Vagina (tissue), 2 donors: ENCODE measurements at regions not wholly inside any gene's neighbourhood (a gene's known extent, or its start where the extent isn't known, plus 50 kb on each side); places are given as distances from the start of the nearest gene placed in this dataset.

Experiments used
- CTCF ChIP-seq, 3 experiments: fragments of 450-650 bp in 2 of 3; fragments of 200-600 bp in 1 of 3; sonication (generic) in 1 of 3; IDR thresholded peaks; one replicate each; pipeline ENCODE4 v1.5.1; 2017 to 2019; ENCODE audit warnings: antibody characterized with exemption in 3 of 3, mild to moderate bottlenecking in 2 of 3, moderate library complexity in 2 of 3
- POLR2A ChIP-seq, 2 donors: fragments of 450-650 bp; IDR thresholded peaks; one replicate each; pipeline ENCODE4 v1.6.1; 2017; ENCODE audit warnings: antibody characterized with exemption in 2 of 2, mild to moderate bottlenecking in 2 of 2, moderate library complexity in 2 of 2
- POLR2AphosphoS5 ChIP-seq, 2 donors: sonication (generic); formaldehyde crosslinking; IDR thresholded peaks; one replicate each; pipeline ENCODE4 v1.9.0; 2017; ENCODE audit warnings: antibody characterized with exemption in 2 of 2, mild to moderate bottlenecking in 2 of 2, low read depth in 1 of 2; ENCODE audit not compliant: insufficient read depth in 1 of 2

DNA sequence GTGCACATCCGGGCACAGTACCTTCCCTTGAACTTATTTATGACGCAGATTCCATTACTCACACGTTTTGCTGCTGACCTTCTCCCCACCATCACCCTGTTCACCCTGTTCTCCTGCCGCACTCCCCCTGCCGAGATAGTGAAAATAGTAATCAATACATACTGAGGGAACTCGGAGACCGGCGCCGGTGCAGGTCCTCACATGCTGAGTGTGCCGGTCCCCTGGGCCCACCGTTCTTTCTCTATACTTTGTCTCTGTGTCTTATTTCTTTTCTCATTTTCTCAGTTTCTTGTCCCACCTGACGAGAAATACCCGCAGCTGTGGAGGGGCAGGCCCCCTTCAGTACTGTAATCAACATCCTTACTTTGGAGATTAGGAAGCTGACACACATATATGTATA lies 1337.1 kb upstream of the PABPC4L start:
- TF ChIP-seq POLR2A (IDR thresholded peaks at IDR 0.05) (no peak), CTCF (IDR thresholded peaks at IDR 0.05) (no peak), POLR2AphosphoS5 (IDR thresholded peaks at IDR 0.05; ENCODE audit: insufficient read depth in 1 of 2, low read depth in 1 of 2) (no peak)
